Testis (tissue), 2 donors: ENCODE measurements at regions not wholly inside any gene's neighbourhood (a gene's known extent, or its start where the extent isn't known, plus 50 kb on each side); places are given as distances from the start of the nearest gene placed in this dataset.

Experiments used
- DNase-seq: peaks from one replicate; pipeline ENCODE4 v3.0.0-alpha.2; 2019
- H3K27ac ChIP-seq, 2 donors: fragments of 200-600 bp; sonication (generic); one replicate each; pipeline ENCODE4 v1.5.1; 2019
- H3K27me3 ChIP-seq: fragments of 200-600 bp; sonication (generic); one replicate; pipeline ENCODE4 v1.5.1; 2019
- H3K36me3 ChIP-seq: fragments of 200-600 bp; sonication (generic); one replicate; pipeline ENCODE4 v1.5.1; 2017; ENCODE audit warnings: low read depth; ENCODE audit errors: missing control alignments
- H3K4me1 ChIP-seq: fragments of 200-600 bp; sonication (generic); one replicate; pipeline ENCODE4 v1.5.1; 2019
- H3K4me3 ChIP-seq, 2 donors: fragments of 200-600 bp; sonication (generic); one replicate each; pipeline ENCODE4 v1.5.1; 2017 to 2019
- H3K9me3 ChIP-seq: fragments of 200-600 bp; sonication (generic); one replicate; pipeline ENCODE4 v1.5.1; 2017
- POLR2A ChIP-seq: fragments of 450-650 bp; IDR thresholded peaks from one replicate; pipeline ENCODE4 v1.6.1; 2017; ENCODE audit warnings: antibody characterized with exemption, mild to moderate bottlenecking, moderate library complexity
- WGBS, 2 donors: methylation state at CpG; one replicate each; pipeline ENCODE4 v1.1.5; 2018; 5-methylcytosine and 5-hydroxymethylcytosine counted together
- intact Hi-C: fragments of 100-400 bp; cut with DNase I; formaldehyde crosslinking; loops from one replicate; pipeline ENCODE4 v1.15.1; 2023; ENCODE audit warnings: low total_unique reads
- TF ChIP-seq, protein P1 (sequence below), 3 experiments: fragments of 450-650 bp in 2 of 3; fragments of 200-600 bp in 1 of 3; sonication (generic) in 1 of 3; IDR thresholded peaks; one replicate each; pipeline ENCODE4 v1.5.1; 2016 to 2019; ENCODE audit warnings: antibody characterized with exemption in 3 of 3, mild to moderate bottlenecking in 2 of 3, moderate library complexity in 1 of 3

DNA sequence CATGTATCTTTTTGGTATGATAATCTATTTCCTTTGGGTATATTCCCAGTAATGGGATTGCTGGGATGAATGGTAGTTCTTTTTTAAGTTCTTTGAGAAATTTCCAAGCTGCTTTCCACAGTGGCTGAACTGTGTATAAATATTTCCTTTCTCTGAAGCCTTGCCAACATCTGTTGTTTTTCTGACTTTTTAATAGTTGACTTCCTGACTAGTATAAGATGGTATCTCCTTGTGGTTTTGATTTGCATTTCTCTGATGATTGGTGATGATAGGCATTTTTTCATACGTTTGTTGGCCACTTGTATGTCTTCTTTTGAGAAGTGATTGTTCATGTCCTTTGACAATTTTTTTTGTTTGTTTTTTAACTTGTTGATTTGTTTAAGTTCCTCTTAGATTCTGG lies 61.6 kb upstream of the PCDH17 start:
- Histone ChIP-seq H3K27ac (no peak overlapping the region), H3K27me3 (no peaks in the 10 kb centered on the region), H3K9me3 (no peaks in the 10 kb centered on the region), H3K4me1 (no peaks in the 10 kb centered on the region), H3K36me3 (no peaks in the 10 kb centered on the region), H3K4me3 (no peak overlapping the region)
- no peak for DNase-seq
- TF ChIP-seq, protein P1, sequence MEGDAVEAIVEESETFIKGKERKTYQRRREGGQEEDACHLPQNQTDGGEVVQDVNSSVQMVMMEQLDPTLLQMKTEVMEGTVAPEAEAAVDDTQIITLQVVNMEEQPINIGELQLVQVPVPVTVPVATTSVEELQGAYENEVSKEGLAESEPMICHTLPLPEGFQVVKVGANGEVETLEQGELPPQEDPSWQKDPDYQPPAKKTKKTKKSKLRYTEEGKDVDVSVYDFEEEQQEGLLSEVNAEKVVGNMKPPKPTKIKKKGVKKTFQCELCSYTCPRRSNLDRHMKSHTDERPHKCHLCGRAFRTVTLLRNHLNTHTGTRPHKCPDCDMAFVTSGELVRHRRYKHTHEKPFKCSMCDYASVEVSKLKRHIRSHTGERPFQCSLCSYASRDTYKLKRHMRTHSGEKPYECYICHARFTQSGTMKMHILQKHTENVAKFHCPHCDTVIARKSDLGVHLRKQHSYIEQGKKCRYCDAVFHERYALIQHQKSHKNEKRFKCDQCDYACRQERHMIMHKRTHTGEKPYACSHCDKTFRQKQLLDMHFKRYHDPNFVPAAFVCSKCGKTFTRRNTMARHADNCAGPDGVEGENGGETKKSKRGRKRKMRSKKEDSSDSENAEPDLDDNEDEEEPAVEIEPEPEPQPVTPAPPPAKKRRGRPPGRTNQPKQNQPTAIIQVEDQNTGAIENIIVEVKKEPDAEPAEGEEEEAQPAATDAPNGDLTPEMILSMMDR (IDR thresholded peaks at IDR 0.05): no peak
- TF ChIP-seq POLR2A: no peak
- 38 to 68% methylated on average over 1 of the region's 1 CpG for WGBS, 2 donors
- intact Hi-C loops: no loop called here
